ENCODE measurements at regions not wholly inside any gene's neighbourhood (a gene's known extent, or its start where the extent isn't known, plus 50 kb on each side); places are given as distances from the start of the nearest gene placed in this dataset.
A peak's percentile ranks its signal among the peaks of the same experiment; 100 is the strongest.

GRCh38 chr13:53250977-53251376 lies 222.4 kb downstream of the OLFM4 start:
- H3K4me2 ChIP-seq (ENCODE audit: insufficient read depth, low read length): no peak overlapping the region
- ATAC-seq (ENCODE audit: insufficient read depth, low read depth) (no peak), DNase-seq (no peak)
- H4K20me1 ChIP-seq (ENCODE audit: insufficient read depth, low read length): no peaks in the 10 kb centered on the region
- no peak overlapping the region for H3K4me3 ChIP-seq (ENCODE audit: low read depth in 1 of 2, low read length in 2 of 2)
- no peak overlapping the region for H2AFZ ChIP-seq (ENCODE audit: low read depth, low read length)
- H3K27ac ChIP-seq (ENCODE audit: low read length): no peak overlapping the region
- no peaks in the 10 kb centered on the region for H3K9me3 ChIP-seq (ENCODE audit: insufficient read depth, low read length, severe bottlenecking)
- no peaks in the 10 kb centered on the region for H3K4me1 ChIP-seq (ENCODE audit: insufficient read depth, low read length)
- H3K36me3 ChIP-seq (ENCODE audit: insufficient read depth, low read length): no peaks in the 10 kb centered on the region
- H3K27me3 ChIP-seq (ENCODE audit: insufficient read depth, low read length, poor library complexity): no peaks in the 10 kb centered on the region
- H3K79me2 ChIP-seq (ENCODE audit: insufficient read depth, low read length): no peaks in the 10 kb centered on the region
- H3K9ac ChIP-seq (ENCODE audit: low read depth, low read length): no peak overlapping the region
- TF ChIP-seq CTCF (IDR thresholded peaks at IDR 0.05; ENCODE audit: borderline replicate concordance, extremely low read depth, low read length, poor library complexity, severe bottlenecking) (no peak), EZH2 (IDR thresholded peaks at IDR 0.05; ENCODE audit: borderline replicate concordance, low read depth, low read length, severe bottlenecking) (no peak)

- H3K4me3 ChIP-seq (ENCODE audit: low read depth in 1 of 2, low read length in 2 of 2): no peak overlapping the region
- H3K9me3 ChIP-seq (ENCODE audit: insufficient read depth, low read length, severe bottlenecking): no peaks in the 10 kb centered on the region
- H3K4me1 ChIP-seq (ENCODE audit: insufficient read depth, low read length): no peaks in the 10 kb centered on the region
- peak; percentile 11 for DNase-seq
- TF ChIP-seq CTCF (IDR thresholded peaks at IDR 0.05; ENCODE audit: borderline replicate concordance, extremely low read depth, low read length, poor library complexity, severe bottlenecking) (no peak), EZH2 (IDR thresholded peaks at IDR 0.05; ENCODE audit: borderline replicate concordance, low read depth, low read length, severe bottlenecking) (no peak)
- no peak overlapping the region for H3K4me2 ChIP-seq (ENCODE audit: insufficient read depth, low read length)
- H2AFZ ChIP-seq (ENCODE audit: low read depth, low read length): no peak overlapping the region
- H3K36me3 ChIP-seq (ENCODE audit: insufficient read depth, low read length): no peaks in the 10 kb centered on the region
- no peaks in the 10 kb centered on the region for H3K27me3 ChIP-seq (ENCODE audit: insufficient read depth, low read length, poor library complexity)
- H3K79me2 ChIP-seq (ENCODE audit: insufficient read depth, low read length): no peaks in the 10 kb centered on the region
- H3K9ac ChIP-seq (ENCODE audit: low read depth, low read length): no peak overlapping the region
- H4K20me1 ChIP-seq (ENCODE audit: insufficient read depth, low read length): no peaks in the 10 kb centered on the region
- no peak for ATAC-seq (ENCODE audit: insufficient read depth, low read depth)
- H3K27ac ChIP-seq (ENCODE audit: low read length): no peak overlapping the region
Observed at GRCh38 chr13:53254500-53254899, 225.9 kb downstream of the OLFM4 start.

- H2AFZ ChIP-seq (ENCODE audit: low read depth, low read length): no peak overlapping the region
- H3K27me3 ChIP-seq (ENCODE audit: insufficient read depth, low read length, poor library complexity): no peaks in the 10 kb centered on the region
- no peaks in the 10 kb centered on the region for H3K79me2 ChIP-seq (ENCODE audit: insufficient read depth, low read length)
- no peaks in the 10 kb centered on the region for H4K20me1 ChIP-seq (ENCODE audit: insufficient read depth, low read length)
- no peak for ATAC-seq (ENCODE audit: insufficient read depth, low read depth)
- no peak for DNase-seq
- no peak overlapping the region for H3K27ac ChIP-seq (ENCODE audit: low read length)
- no peak overlapping the region for H3K4me3 ChIP-seq (ENCODE audit: low read depth in 1 of 2, low read length in 2 of 2)
- no peaks in the 10 kb centered on the region for H3K4me1 ChIP-seq (ENCODE audit: insufficient read depth, low read length)
- H3K9me3 ChIP-seq (ENCODE audit: insufficient read depth, low read length, severe bottlenecking): no peaks in the 10 kb centered on the region
- TF ChIP-seq CTCF (IDR thresholded peaks at IDR 0.05; ENCODE audit: borderline replicate concordance, extremely low read depth, low read length, poor library complexity, severe bottlenecking) (no peak), EZH2 (IDR thresholded peaks at IDR 0.05; ENCODE audit: borderline replicate concordance, low read depth, low read length, severe bottlenecking) (no peak)
- H3K4me2 ChIP-seq (ENCODE audit: insufficient read depth, low read length): no peak overlapping the region
- no peaks in the 10 kb centered on the region for H3K36me3 ChIP-seq (ENCODE audit: insufficient read depth, low read length)
- no peak overlapping the region for H3K9ac ChIP-seq (ENCODE audit: low read depth, low read length)
Observed at GRCh38 chr13:53255795-53256194, 227.2 kb downstream of the OLFM4 start.

GRCh38 chr13:53260594-53260993 lies 232.0 kb downstream of the OLFM4 start:
- no peak overlapping the region for H3K9ac ChIP-seq (ENCODE audit: low read depth, low read length)
- H2AFZ ChIP-seq (ENCODE audit: low read depth, low read length): no peak overlapping the region
- H3K4me3 ChIP-seq (ENCODE audit: low read depth in 1 of 2, low read length in 2 of 2): no peak overlapping the region
- no peaks in the 10 kb centered on the region for H3K4me1 ChIP-seq (ENCODE audit: insufficient read depth, low read length)
- no peaks in the 10 kb centered on the region for H4K20me1 ChIP-seq (ENCODE audit: insufficient read depth, low read length)
- TF ChIP-seq CTCF (IDR thresholded peaks at IDR 0.05; ENCODE audit: borderline replicate concordance, extremely low read depth, low read length, poor library complexity, severe bottlenecking) (no peak), EZH2 (IDR thresholded peaks at IDR 0.05; ENCODE audit: borderline replicate concordance, low read depth, low read length, severe bottlenecking) (no peak)
- H3K27ac ChIP-seq (ENCODE audit: low read length): no peak overlapping the region
- H3K9me3 ChIP-seq (ENCODE audit: insufficient read depth, low read length, severe bottlenecking): no peaks in the 10 kb centered on the region
- ATAC-seq (ENCODE audit: insufficient read depth, low read depth): no peak
- H3K36me3 ChIP-seq (ENCODE audit: insufficient read depth, low read length): no peaks in the 10 kb centered on the region
- H3K4me2 ChIP-seq (ENCODE audit: insufficient read depth, low read length): no peak overlapping the region
- DNase-seq: no peak
- H3K79me2 ChIP-seq (ENCODE audit: insufficient read depth, low read length): no peaks in the 10 kb centered on the region
- no peaks in the 10 kb centered on the region for H3K27me3 ChIP-seq (ENCODE audit: insufficient read depth, low read length, poor library complexity)
